ENCODE measurements at regions not wholly inside any gene's neighbourhood (a gene's known extent, or its start where the extent isn't known, plus 50 kb on each side); places are given as distances from the start of the nearest gene placed in this dataset.

- H3K9me3 ChIP-seq = no peaks in the 10 kb centered on the region
- ATAC-seq = no peak
- no peak for DNase-seq
- H3K36me3 ChIP-seq (ENCODE audit: low read depth) = no peaks in the 10 kb centered on the region
- no peaks in the 10 kb centered on the region for H3K4me1 ChIP-seq (ENCODE audit: low read depth)
- H3K4me3 ChIP-seq = no peak overlapping the region
- intact Hi-C loops (cut with DNase I, micrococcal nuclease) = no loop called here
- no peak for TF ChIP-seq CTCF (IDR thresholded peaks at IDR 0.05)
Measured at GRCh38 chr7:8921807-8922206, 488.4 kb downstream of the NXPH1 start.

DNA sequence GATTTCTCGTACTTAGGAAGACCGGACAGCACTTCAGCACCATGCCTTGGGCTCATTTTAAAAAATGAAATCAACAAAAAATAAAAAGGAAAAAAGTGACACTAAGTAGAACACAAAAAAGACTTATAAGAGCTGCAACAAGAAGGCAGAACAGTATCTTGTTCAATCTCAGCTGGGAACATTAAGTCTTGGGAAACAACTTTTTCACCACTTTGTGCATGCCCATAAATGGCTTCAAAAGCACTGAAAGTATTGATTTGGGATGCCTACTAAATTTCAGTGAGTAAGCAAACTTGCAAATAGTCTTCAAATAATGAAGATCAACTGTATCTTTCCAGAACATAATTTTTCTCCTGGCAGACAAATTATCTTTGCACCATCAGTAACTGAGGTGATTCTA lies 489.3 kb downstream of the NXPH1 start:
- no peaks in the 10 kb centered on the region for H3K9me3 ChIP-seq
- H3K4me3 ChIP-seq = no peak overlapping the region
- intact Hi-C loops (cut with DNase I, micrococcal nuclease) = no loop called here
- H3K4me1 ChIP-seq (ENCODE audit: low read depth) = no peaks in the 10 kb centered on the region
- DNase-seq = no peak
- ATAC-seq = no peak
- H3K36me3 ChIP-seq (ENCODE audit: low read depth) = no peaks in the 10 kb centered on the region
- TF ChIP-seq CTCF (IDR thresholded peaks at IDR 0.05) = no peak

DNA sequence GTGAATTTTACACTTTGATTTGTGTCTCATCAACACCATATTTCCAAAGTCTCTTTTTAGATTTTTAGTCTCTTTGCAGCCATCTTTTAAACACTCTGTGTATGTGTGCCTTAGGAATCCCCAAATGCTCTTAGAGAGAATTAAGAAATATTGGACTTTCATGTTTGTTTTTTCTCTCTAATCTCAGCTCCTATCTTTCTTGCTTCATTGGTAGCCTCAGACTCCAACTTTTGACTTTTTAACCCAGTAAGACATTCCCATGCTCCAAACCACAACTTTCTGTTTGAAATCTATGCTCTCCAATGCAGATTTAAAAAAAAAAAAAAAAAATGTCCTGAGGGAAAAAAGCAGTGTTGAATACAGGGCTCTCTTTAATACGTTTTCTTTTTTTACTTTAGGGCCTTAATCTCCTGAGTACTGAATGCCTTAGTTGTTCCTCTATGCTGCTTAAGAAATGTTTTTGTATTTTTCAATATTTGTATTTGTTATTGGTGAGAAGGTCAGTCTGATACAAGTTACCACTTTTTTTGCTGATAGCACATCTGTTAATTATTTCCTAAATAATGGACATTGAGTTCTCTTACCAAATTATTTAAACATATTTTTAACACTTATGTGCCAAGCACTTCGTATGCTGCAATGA lies 489.9 kb downstream of the NXPH1 start:
- intact Hi-C loops (cut with DNase I, micrococcal nuclease) = no loop called here
- ATAC-seq (no peak), DNase-seq (no peak)
- TF ChIP-seq CTCF (IDR thresholded peaks at IDR 0.05) = no peak
- H3K4me3 ChIP-seq = no peak overlapping the region
- no peaks in the 10 kb centered on the region for H3K9me3 ChIP-seq
- no peaks in the 10 kb centered on the region for H3K4me1 ChIP-seq (ENCODE audit: low read depth)
- no peaks in the 10 kb centered on the region for H3K36me3 ChIP-seq (ENCODE audit: low read depth)

DNA sequence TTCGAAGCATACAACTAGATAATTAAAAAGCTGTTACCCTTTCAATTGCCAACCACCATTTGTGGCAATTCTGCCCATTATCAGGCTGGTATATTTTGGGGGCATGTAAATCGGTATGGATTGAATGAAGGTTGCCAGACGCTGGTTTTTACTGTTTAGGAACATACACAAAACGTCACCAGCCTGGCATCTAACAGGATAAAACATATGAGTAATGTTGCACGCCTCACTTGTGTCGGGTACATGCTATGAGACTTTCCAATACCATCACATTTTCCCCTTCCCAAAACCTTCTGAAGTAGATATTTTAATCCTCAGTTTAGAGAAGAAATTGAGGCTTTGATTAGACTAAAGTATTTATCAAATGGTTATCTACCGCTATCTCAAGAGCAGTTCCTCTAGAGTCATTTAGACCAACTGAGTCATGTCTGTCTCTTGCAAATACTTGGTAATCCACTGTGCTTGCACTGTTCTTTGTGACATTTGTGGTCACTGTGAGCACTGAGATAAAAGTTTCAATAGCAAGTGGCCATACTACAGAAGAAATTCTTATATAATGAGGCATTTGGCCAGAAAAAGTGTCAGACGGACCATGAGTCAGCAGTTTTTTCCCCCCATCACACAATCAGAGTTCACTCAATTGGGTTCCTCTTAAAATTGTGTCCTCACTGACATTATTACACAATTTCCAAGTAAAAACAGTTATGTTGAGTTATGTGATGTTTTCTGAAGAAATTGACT lies 498.7 kb downstream of the NXPH1 start:
- Histone ChIP-seq H3K36me3 (ENCODE audit: low read depth) (no peaks in the 10 kb centered on the region), H3K4me1 (ENCODE audit: low read depth) (no peaks in the 10 kb centered on the region), H3K4me3 (no peak overlapping the region), H3K9me3 (peaks cover 34% of the 10 kb centered on the region)
- intact Hi-C loops (cut with DNase I, micrococcal nuclease) = no loop called here
- no peak for DNase-seq
- no peak for ATAC-seq
- TF ChIP-seq CTCF (IDR thresholded peaks at IDR 0.05) = no peak

DNA sequence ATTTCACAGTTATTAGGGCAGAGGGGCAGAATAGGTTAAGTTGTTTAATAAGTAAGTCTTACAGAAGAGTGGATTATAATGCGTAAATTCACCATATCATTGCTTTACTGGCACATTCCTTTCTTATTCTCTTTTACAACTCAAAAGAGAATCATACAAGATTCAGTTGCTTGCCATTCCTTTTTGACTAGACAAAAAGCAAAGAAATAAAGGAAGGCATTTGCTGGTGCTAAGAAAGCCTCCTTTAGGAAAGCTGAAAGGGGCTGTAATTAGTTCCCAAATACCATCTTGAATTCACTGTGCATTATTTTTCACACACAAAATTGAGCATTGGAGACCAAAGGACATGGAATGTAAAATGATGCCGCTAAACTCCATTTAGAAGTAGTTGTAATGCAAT lies 499.3 kb downstream of the NXPH1 start:
- DNase-seq (no peak), ATAC-seq (no peak)
- H3K36me3 ChIP-seq (ENCODE audit: low read depth) = no peaks in the 10 kb centered on the region
- H3K9me3 ChIP-seq = peaks cover 34% of the 10 kb centered on the region
- no peak overlapping the region for H3K4me3 ChIP-seq
- intact Hi-C loops (cut with DNase I, micrococcal nuclease) = no loop called here
- TF ChIP-seq CTCF (IDR thresholded peaks at IDR 0.05) = no peak
- no peaks in the 10 kb centered on the region for H3K4me1 ChIP-seq (ENCODE audit: low read depth)
